HG03432 (cell line): ENCODE measurements at regions not wholly inside any gene's neighbourhood (a gene's known extent, or its start where the extent isn't known, plus 50 kb on each side); places are given as distances from the start of the nearest gene placed in this dataset.

ENCODE experiments used
- ATAC-seq: cut with Tn5 transposase; IDR thresholded peaks from one replicate; pipeline ENCODE4 v1.9.1; 2021; ENCODE audit warnings: mild to moderate bottlenecking, moderate library complexity; ENCODE audit not compliant: unreplicated experiment

GRCh38 chr20:56865055-56865454, 235.9 kb downstream of the TFAP2C start:
- no peak for ATAC-seq

GRCh38 chr20:56867128-56867527, 238.0 kb downstream of the TFAP2C start:
- ATAC-seq, result no peak

- ATAC-seq, result no peak
Observed at GRCh38 chr20:56868746-56869145, 239.6 kb downstream of the TFAP2C start.

DNA sequence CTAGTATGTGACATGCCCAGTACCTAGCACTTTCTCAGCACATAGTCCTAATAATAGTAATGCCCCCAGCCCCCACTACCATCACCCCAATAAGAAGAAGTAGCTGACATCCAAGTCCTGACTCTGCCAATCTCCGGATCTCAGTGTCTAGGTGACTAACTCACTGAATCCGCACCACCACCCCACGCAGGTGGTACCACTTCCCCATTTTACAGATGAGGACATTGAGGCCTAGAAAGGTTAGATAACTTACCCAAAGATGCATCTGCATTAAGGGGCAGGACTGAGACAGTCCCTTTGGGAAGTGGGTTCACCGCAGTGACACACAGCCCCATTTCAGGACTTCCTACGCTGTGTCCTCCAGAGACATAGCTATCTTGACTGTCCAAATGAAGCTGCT, 241.2 kb downstream of the TFAP2C start:
- ATAC-seq, result no peak

GRCh38 chr20:56871691-56872090, 242.6 kb downstream of the TFAP2C start:
- no peak for ATAC-seq

DNA sequence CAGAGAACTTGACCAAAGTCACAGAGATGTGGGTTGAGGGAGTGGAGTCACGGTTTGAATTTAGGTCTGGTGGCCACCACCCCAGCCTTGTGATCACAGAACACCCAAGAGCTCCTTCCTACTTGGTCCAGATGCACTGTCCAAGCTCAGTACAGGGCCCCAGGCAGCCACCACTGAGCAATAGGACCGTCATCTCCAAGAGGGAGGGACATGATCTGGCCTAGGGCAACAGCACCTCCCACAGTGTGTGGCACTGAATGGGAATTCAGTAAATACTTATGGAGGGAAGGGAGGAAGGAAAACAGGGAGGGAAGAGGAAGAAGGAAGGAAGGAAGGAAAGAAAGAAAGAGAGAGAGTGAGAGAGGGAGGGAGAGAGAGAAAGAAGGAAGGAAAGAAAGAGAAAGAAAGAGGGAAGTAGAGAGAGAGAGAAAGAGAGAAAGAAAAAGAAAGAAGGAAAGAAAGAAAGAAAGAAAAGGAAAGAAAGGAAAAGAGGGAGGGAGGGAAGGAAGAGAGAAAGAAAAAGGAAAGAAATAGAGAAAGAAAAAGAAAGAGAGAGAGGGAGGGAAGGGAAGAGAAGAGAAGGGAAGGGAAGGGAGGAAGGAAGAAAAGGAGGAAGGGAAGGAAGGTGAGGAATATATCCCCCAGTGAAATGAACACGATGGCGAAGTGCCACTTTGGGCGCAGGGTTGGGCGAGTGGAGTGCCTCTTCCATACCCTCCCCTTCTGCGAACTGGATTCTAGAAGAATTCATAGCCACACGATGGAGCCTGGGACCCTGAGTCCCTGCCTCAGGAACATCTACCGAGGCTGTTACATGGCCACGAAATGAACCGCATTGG, 243.7 kb downstream of the TFAP2C start:
- no peak for ATAC-seq

DNA sequence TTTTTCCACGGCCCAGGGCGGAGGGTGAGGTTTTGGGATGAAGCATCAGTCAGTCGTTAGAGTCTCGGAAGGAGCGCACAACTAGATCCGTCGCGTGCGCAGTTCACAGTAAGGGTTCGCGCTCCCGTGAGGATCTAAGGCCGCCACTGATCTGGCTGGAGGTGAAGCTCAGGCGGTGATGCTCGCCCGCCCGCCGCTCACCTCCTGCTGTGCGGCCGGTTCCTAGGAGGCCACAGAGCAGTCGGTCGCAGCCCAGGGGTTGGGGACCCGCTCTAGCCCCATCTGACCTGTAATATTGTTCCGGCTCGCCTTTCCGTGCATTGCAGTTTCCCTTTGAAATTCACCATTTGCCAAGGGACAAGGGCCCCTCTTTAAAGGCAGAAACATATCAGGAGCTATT, 244.7 kb downstream of the TFAP2C start:
- ATAC-seq, result no peak

GRCh38 chr20:56875052-56875659, 246.1 kb downstream of the TFAP2C start:
- no peak for ATAC-seq

GRCh38 chr20:56875803-56876202, 246.7 kb downstream of the TFAP2C start:
- ATAC-seq, result no peak

- no peak for ATAC-seq
Observed at GRCh38 chr20:56885521-56885920, 256.4 kb downstream of the TFAP2C start.

GRCh38 chr20:56890011-56890410, 260.9 kb downstream of the TFAP2C start:
- no peak for ATAC-seq

DNA sequence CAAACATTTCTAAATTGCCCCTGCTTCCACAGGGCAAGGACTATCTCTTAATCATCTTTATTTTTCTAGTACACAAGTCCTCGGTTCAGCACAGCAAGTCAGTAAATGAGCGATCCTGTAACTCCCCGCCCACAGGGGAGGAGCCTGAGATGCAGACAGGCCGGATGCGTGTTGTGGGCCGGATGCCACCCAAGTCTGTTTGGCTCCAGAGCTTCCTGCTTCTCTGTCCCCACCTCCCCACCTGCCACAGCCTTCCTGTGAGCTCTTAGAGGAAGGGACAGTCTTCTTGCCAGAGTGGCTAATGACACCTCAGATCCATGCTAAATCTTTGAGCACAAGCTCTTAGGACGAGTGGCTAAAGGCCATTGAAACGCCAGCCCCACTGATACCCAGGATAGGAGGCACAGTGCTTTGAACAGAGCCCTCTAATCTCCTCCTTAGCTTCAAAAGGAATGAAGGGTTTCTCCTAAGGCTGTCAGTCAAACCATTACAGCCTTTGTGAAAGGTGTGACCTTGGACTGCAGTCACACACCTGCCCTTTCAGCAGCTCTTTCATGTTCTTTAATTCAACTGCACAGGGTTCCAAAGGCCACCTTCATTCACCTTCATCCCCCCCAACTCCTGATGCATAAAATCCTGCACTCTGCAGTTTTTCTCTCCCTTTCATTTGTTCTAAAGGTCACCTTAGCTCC, 264.3 kb downstream of the TFAP2C start:
- no peak for ATAC-seq

DNA sequence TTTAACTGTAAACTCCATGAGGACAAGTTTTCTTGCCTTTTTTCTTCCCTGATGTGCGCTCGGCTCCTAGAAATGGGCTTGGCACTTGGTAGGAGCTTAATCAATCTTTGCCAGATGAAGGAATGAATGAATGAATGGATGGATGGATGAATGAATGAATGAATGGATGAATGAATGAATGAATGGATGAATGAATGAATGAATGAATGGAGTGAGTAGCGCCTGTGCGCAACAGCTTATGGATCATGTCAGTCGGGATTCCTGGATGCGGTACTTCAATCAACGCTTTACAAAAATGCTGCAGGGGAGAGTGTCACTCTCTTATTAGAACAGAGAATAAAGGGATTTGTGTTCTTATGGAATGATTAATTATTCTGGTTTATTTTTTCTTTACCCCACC, 267.3 kb downstream of the TFAP2C start:
- no peak for ATAC-seq

GRCh38 chr20:56897318-56897957, 268.3 kb downstream of the TFAP2C start:
- ATAC-seq, result no peak

GRCh38 chr20:56897958-56898349, 268.8 kb downstream of the TFAP2C start:
- no peak for ATAC-seq

- no peak for ATAC-seq
Observed at GRCh38 chr20:56899506-56899905, 270.4 kb downstream of the TFAP2C start.

- no peak for ATAC-seq
Observed at GRCh38 chr20:56900252-56900651, 271.1 kb downstream of the TFAP2C start.

DNA sequence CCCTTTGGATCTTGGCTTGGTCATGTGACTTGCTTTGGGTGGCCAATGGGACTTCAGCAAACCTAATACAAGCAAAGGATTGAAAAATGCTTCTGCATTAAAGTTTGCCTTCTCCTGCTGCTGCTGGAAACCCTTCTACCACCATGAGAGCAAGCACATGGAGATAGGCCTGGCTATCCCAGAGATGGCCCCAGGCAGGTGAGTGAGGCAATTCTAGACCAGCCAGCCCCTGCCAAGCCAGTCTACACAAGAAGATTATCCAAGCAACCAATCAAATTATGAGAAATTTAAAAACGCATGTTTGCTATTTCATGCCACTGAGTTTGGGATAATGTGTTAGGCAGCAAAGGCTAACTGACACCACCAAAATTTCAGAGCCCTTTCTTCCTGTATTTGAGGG, 274.3 kb downstream of the TFAP2C start:
- ATAC-seq, result no peak

DNA sequence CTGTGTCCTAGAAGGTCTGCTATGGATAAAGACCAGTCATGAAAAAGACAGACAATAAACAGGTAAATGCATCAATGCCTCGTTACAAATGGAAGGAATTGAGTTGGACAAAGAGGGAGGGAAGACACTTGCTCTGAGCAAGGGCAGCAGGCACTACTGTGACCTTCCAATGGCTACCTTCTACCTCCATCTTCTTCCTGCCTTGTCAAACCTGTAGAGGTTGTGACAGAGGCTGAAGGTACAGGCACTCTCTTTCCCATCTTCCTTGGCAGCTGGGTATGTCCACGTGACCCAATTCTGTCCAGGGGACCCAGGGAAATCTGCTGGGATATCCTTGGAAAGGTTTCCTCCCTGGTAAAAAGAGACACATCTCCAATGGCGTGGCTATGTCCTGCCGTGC, 274.8 kb downstream of the TFAP2C start:
- no peak for ATAC-seq

DNA sequence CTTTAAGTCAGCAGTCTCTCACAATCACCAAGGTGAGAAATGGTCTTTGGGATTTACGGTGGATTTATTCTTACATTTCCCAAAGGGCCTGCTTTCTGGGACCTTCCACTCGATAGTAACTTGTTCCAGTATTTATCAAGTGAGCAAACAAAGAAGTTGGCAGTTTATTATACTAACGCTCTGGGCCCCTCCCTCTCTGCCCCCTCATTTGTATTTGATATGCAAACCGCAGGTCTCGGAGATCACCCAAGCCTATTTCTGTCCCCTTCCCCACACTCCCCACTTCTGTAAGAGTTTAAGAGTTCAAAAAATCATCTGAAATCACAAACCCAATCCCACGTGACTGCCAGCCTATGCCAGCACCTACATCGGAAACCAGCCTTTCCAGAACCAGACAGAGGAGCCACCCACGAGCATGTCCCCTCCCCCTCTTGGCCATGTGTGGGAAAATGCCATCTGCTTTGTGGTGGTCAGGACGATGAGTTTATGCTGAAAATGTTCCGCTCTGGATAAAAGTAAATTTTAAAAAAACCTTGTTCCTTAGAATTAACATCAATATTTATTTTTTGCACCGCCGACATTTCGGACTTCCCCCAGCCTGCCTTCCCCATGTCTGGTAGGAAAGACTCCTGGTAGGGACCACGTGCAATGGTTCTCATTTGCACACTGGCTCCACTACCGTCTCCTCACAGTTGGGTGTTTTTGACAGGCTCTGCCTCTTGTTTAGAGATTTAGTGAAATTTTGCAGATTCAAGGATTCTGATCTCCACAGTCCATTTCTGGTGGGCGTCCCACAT, 281.0 kb downstream of the TFAP2C start:
- ATAC-seq, result no peak

- ATAC-seq, result no peak
Observed at GRCh38 chr20:56911946-56912345, 282.8 kb downstream of the TFAP2C start.
